ENCODE measurements at regions not wholly inside any gene's neighbourhood (a gene's known extent, or its start where the extent isn't known, plus 50 kb on each side); places are given as distances from the start of the nearest gene placed in this dataset.

DNA sequence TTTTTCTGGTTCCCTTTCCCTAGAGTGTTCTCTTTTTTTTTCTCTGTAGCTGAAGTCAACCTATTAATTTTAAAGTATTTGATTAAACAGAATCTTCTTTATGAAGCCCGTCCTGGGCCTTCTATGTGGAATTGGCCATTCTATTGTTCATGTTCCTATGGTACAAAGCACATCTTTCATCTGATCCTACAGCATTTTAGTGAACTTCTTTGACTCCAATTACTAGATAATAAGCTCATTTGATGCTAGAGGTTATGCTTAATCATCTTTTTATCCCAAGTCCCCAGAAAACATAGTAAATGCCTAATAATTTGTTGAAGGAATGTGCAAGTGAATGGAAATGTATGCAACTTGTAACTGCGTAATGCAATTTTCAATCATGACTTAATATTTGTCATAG, 472.0 kb upstream of the KLF6 start:
- TF ChIP-seq, protein P1, sequence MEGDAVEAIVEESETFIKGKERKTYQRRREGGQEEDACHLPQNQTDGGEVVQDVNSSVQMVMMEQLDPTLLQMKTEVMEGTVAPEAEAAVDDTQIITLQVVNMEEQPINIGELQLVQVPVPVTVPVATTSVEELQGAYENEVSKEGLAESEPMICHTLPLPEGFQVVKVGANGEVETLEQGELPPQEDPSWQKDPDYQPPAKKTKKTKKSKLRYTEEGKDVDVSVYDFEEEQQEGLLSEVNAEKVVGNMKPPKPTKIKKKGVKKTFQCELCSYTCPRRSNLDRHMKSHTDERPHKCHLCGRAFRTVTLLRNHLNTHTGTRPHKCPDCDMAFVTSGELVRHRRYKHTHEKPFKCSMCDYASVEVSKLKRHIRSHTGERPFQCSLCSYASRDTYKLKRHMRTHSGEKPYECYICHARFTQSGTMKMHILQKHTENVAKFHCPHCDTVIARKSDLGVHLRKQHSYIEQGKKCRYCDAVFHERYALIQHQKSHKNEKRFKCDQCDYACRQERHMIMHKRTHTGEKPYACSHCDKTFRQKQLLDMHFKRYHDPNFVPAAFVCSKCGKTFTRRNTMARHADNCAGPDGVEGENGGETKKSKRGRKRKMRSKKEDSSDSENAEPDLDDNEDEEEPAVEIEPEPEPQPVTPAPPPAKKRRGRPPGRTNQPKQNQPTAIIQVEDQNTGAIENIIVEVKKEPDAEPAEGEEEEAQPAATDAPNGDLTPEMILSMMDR (IDR thresholded peaks at IDR 0.05; ENCODE audit: insufficient read depth, low read depth, low read length): no peak
- no peak for TF ChIP-seq EZH2 (IDR thresholded peaks at IDR 0.05; ENCODE audit: insufficient read depth, low read length)
